HG02885 (cell line): ENCODE measurements at regions not wholly inside any gene's neighbourhood (a gene's known extent, or its start where the extent isn't known, plus 50 kb on each side); places are given as distances from the start of the nearest gene placed in this dataset.

Experiments
- ATAC-seq: cut with Tn5 transposase; IDR thresholded peaks from one replicate; pipeline ENCODE4 v1.9.1; 2021; ENCODE audit warnings: mild to moderate bottlenecking; ENCODE audit not compliant: unreplicated experiment, poor library complexity

GRCh38 chr18:66695281-66695680, 91.4 kb upstream of the CDH19 start:
- no peak for ATAC-seq

DNA sequence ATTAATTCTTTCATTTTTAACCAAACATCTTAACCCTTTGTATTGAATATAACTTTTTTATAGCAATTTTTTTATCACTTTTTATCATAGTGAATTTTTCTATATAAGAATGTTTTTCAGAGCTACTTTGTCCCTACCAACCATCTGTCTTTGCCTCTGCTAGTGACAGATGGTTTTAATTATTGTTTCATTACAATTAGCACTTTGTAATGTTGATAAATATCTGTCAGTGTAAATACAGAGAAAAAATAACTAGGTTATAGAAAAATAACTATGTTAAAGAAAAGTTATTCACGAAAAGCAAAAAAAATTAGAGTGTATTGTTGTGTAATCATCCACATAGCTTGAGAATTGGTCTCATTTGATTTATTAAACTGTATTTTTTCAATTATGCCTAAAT, 91.0 kb upstream of the CDH19 start:
- no peak for ATAC-seq

- ATAC-seq, result no peak
Observed at GRCh38 chr18:66687635-66688034, 83.7 kb upstream of the CDH19 start.

GRCh38 chr18:66682855-66683322, 79.0 kb upstream of the CDH19 start:
- ATAC-seq, result no peak

- no peak for ATAC-seq
Observed at GRCh38 chr18:66676699-66677098, 72.8 kb upstream of the CDH19 start.

- ATAC-seq, result no peak
Observed at GRCh38 chr18:66674286-66674685, 70.4 kb upstream of the CDH19 start.

- no peak for ATAC-seq
Observed at GRCh38 chr18:66668706-66669105, 64.8 kb upstream of the CDH19 start.

DNA sequence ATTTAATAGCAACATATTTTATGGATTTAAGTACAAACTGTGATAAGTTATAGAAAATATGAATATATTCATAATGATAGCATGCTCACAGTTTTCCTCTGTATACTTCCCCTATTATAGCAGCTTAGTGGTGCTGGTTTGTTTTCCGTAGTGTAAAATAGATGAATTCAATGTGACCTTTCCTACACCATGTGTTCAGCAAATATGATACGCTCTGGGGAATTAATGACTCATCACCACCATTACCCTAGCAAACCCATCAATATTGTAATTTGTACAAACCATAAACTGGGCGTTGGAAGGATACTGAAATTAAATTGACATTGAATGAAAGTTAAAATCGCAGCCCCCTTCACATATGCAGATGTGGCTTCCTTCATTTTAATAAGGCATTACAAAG, 58.7 kb upstream of the CDH19 start:
- ATAC-seq, result no peak

- ATAC-seq, result no peak
Observed at GRCh38 chr18:66655407-66655806, 51.5 kb upstream of the CDH19 start.
